HCT116 (cell line): ENCODE measurements at regions not wholly inside any gene's neighbourhood (a gene's known extent, or its start where the extent isn't known, plus 50 kb on each side); places are given as distances from the start of the nearest gene placed in this dataset.

Experiments
- ATAC-seq: fragments of 200-7000 bp; cut with Tn5 transposase; 2 replicates; pipeline ENCODE4 v1.9.1; 2020; ENCODE audit warnings: mild to moderate bottlenecking, moderate library complexity
- BruUV-seq: library from RNA; stranded (reverse); fragments of 400-500 nt; replicated peaks from 2 replicates; lab custom pipeline; 2021; lab: Mats Ljungman, UMichigan
- CTCF ChIA-PET: fragments of 300-600 bp; sonication (Branson Sonifier 250); formaldehyde crosslinking; loops from one replicate; lab custom pipeline; 2021; ENCODE audit warnings: antibody characterized with exemption; lab: Charles Lee
- POLR2A ChIA-PET: fragments of 300-600, 350-600 bp; sonication (Branson Sonifier 250); formaldehyde crosslinking; loops from one replicate; lab custom pipeline; 2021; ENCODE audit warnings: antibody characterized with exemption; lab: Charles Lee
- RAD21 ChIA-PET, 2 experiments: fragments of 300-600 bp; sonication (Branson Sonifier 250); formaldehyde crosslinking; loops; one replicate each; lab custom pipeline; 2023; ENCODE audit warnings: low total read pairs in 2 of 2; ENCODE audit not compliant: uncharacterized antibody in 2 of 2, unreplicated experiment in 2 of 2, low non-redundant PET in 1 of 2; lab: Charles Lee
- DNase-seq: peaks from one replicate; pipeline ENCODE4 v3.0.0-alpha.2; 2010; ENCODE audit warnings: low read depth, low spot score
- H2AFZ ChIP-seq: fragments of 200-600 bp; shearing (Covaris generic), sonication (generic); 2 replicates; pipeline ENCODE4 v1.6.1; 2017; ENCODE audit warnings: low read depth, mixed run types, mixed read lengths, antibody characterized with exemption, low read length; ENCODE audit not compliant: poor library complexity, severe bottlenecking
- H3K27ac ChIP-seq: 2 replicates; pipeline ENCODE4 v1.5.1; 2012; ENCODE audit warnings: low read depth, low read length
- H3K27me3 ChIP-seq: fragments of 200-600 bp; sonication (generic); 2 replicates; pipeline ENCODE4 v1.6.1; 2016; ENCODE audit warnings: mixed run types, low read length, mixed read lengths; ENCODE audit not compliant: insufficient read depth
- H3K36me3 ChIP-seq, 2 experiments: fragments of 200-500 bp in 1 of 2; fragments of 200-600 bp in 1 of 2; sonication (Bioruptor generic) in 1 of 2; sonication (generic) in 1 of 2; 2 replicates each; pipeline versions ENCODE4 v1.5.1 to v1.6.1; 2014 to 2016; ENCODE audit warnings: low read length in 2 of 2, inconsistent platforms in 1 of 2, mixed read lengths in 1 of 2, mixed run types in 1 of 2; ENCODE audit not compliant: insufficient read depth in 2 of 2, control insufficient read depth in 1 of 2
- H3K4me1 ChIP-seq, 2 experiments: fragments of 200-600 bp in 1 of 2; sonication (generic) in 1 of 2; 2 replicates each; pipeline versions ENCODE4 v1.5.1 to v1.6.1; 2012 to 2017; ENCODE audit warnings: low read length in 2 of 2, inconsistent platforms in 1 of 2, mild to moderate bottlenecking in 1 of 2, mixed read lengths in 1 of 2, mixed run types in 1 of 2, moderate library complexity in 1 of 2; ENCODE audit not compliant: insufficient read depth in 2 of 2, control insufficient read depth in 1 of 2
- H3K4me2 ChIP-seq: fragments of 200-600 bp; sonication (generic); 2 replicates; pipeline ENCODE4 v1.6.1; 2017; ENCODE audit warnings: mixed run types, low read length, mixed read lengths
- H3K4me3 ChIP-seq, 2 experiments: fragments of 200-600 bp in 1 of 2; sonication (generic) in 1 of 2; replicated peaks in 1 of 2; 2 replicates each; pipeline ENCODE4 v1.5.1; 2011 to 2016; ENCODE audit warnings: low read length in 2 of 2, control low read depth in 1 of 2, low read depth in 1 of 2, mild to moderate bottlenecking in 1 of 2, mixed read lengths in 1 of 2, mixed run types in 1 of 2
- H3K79me2 ChIP-seq: fragments of 200-600 bp; sonication (generic); 2 replicates; pipeline ENCODE4 v1.6.1; 2017; ENCODE audit warnings: mild to moderate bottlenecking, mixed run types, low read length, moderate library complexity, mixed read lengths; ENCODE audit not compliant: insufficient read depth
- H3K9ac ChIP-seq: fragments of 200-600 bp; sonication (generic); 2 replicates; pipeline ENCODE4 v1.6.1; 2016; ENCODE audit warnings: low read length, mixed read lengths
- H3K9me2 ChIP-seq: fragments of 200-600 bp; sonication (generic), shearing (Covaris generic); 2 replicates; pipeline ENCODE4 v1.6.1; 2017; ENCODE audit warnings: mixed run types, mild to moderate bottlenecking, moderate library complexity; ENCODE audit not compliant: insufficient read depth
- H3K9me3 ChIP-seq, 2 experiments: fragments of 200-500 bp in 1 of 2; fragments of 200-600 bp in 1 of 2; sonication (Bioruptor generic) in 1 of 2; sonication (generic) in 1 of 2; 2 replicates each; pipeline ENCODE4 v1.6.1; 2014 to 2017; ENCODE audit warnings: low read length in 2 of 2, mixed read lengths in 2 of 2, inconsistent platforms in 1 of 2, low read depth in 1 of 2, mild to moderate bottlenecking in 1 of 2, mixed run types in 1 of 2, moderate library complexity in 1 of 2; ENCODE audit not compliant: control insufficient read depth in 1 of 2, insufficient read depth in 1 of 2
- H4K20me1 ChIP-seq: fragments of 200-600 bp; sonication (generic), shearing (Covaris generic); 2 replicates; pipeline ENCODE4 v1.6.1; 2017; ENCODE audit warnings: mixed run types, mild to moderate bottlenecking, moderate library complexity; ENCODE audit not compliant: insufficient read depth
- CBX3 ChIP-seq: IDR thresholded peaks from 2 replicates; pipeline ENCODE4 v1.6.1; 2012; ENCODE audit warnings: low read depth
- CEBPB ChIP-seq: IDR thresholded peaks from 2 replicates; pipeline ENCODE4 v1.6.1; 2012; ENCODE audit warnings: low read depth
- EGR1 ChIP-seq: IDR thresholded peaks from 2 replicates; pipeline ENCODE4 v1.6.1; 2012; ENCODE audit warnings: low read depth
- EZH2 ChIP-seq: fragments of 200-600 bp; sonication (generic); IDR thresholded peaks from 2 replicates; pipeline ENCODE4 v1.6.1; 2017; ENCODE audit warnings: antibody characterized with exemption, mixed run types
- EZH2phosphoT487 ChIP-seq: fragments of 200-600 bp; IDR thresholded peaks from 2 replicates; pipeline ENCODE4 v1.6.1; 2018; ENCODE audit warnings: antibody characterized with exemption, borderline replicate concordance
- POLR2AphosphoS5 ChIP-seq: IDR thresholded peaks from 2 replicates; pipeline ENCODE4 v1.6.1; 2011; ENCODE audit warnings: mild to moderate bottlenecking, low read depth, low read length, moderate library complexity
- RAD21 ChIP-seq: IDR thresholded peaks from 2 replicates; pipeline ENCODE4 v1.6.1; 2012; ENCODE audit warnings: low read depth, mild to moderate bottlenecking
- SIN3A ChIP-seq: IDR thresholded peaks from 2 replicates; pipeline ENCODE4 v1.6.1; 2012; ENCODE audit warnings: low read depth
- SRF ChIP-seq: IDR thresholded peaks from 2 replicates; pipeline ENCODE4 v1.6.1; 2012; ENCODE audit warnings: low read depth
- TCF7L2 ChIP-seq: IDR thresholded peaks from 2 replicates; pipeline ENCODE4 v1.7.0; 2011; ENCODE audit warnings: borderline replicate concordance, inconsistent platforms; ENCODE audit not compliant: insufficient read depth, insufficient read length; ENCODE audit errors: extremely low read depth
- YY1 ChIP-seq: IDR thresholded peaks from 2 replicates; pipeline ENCODE4 v1.6.1; 2011; ENCODE audit warnings: low read length, low read depth, moderate library complexity, mild to moderate bottlenecking; ENCODE audit not compliant: insufficient replicate concordance; ENCODE audit errors: extremely low read depth
- ZFX ChIP-seq: fragments of 450-650 bp; IDR thresholded peaks from 2 replicates; pipeline ENCODE4 v1.6.1; 2017
- intact Hi-C: fragments of 100-400 bp; cut with micrococcal nuclease; formaldehyde crosslinking; loops from 2 replicates; pipeline ENCODE4 v1.10.0; 2022
- TF ChIP-seq, protein P1 (sequence below): IDR thresholded peaks from 2 replicates; pipeline ENCODE4 v1.6.1; 2012
- TF ChIP-seq, protein P2 (sequence below): IDR thresholded peaks from 2 replicates; pipeline ENCODE4 v1.6.1; 2012; ENCODE audit warnings: low read depth

DNA sequence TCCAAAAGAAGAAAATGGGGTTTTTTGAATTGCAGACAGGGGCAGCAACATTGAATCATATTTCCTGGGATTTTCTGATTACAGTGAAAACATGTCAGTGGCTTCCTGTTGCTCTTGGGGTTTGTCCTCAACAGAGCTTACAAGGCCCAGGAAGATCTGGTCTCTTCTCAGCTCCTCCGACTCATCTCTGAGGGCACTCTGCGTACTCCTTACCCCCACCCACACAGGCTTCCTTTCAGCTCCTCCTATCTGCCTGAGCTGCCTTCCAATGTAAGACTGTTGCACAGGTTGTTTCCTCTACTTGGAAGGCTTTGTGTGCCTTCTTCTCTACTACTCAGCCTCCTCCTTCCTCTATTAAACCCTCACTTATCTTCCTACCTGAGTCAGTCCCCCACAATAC lies 245.1 kb upstream of the MEF2C start:
- H2AFZ ChIP-seq = no peak overlapping the region
- no TSS peak for BruUV-seq
- no peak overlapping the region for H3K4me2 ChIP-seq
- H3K4me1 ChIP-seq = no peaks in the 10 kb centered on the region
- intact Hi-C loops = no loop called here
- ChIA-PET RAD21 (no interaction called here), POLR2A (no interaction called here), CTCF (no interaction called here)
- H3K79me2 ChIP-seq = no peaks in the 10 kb centered on the region
- H3K9me2 ChIP-seq = no peaks in the 10 kb centered on the region; the same call in 1 of the 2 replicates
- H3K9ac ChIP-seq = no peak overlapping the region
- H3K27ac ChIP-seq = no peak overlapping the region
- DNase-seq = no peak
- no peaks in the 10 kb centered on the region for H3K27me3 ChIP-seq
- ATAC-seq = no peak
- H3K36me3 ChIP-seq = no peaks in the 10 kb centered on the region
- H4K20me1 ChIP-seq = no peaks in the 10 kb centered on the region
- TF ChIP-seq, protein P1, sequence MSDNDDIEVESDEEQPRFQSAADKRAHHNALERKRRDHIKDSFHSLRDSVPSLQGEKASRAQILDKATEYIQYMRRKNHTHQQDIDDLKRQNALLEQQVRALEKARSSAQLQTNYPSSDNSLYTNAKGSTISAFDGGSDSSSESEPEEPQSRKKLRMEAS = no peak
- TF ChIP-seq, protein P2, sequence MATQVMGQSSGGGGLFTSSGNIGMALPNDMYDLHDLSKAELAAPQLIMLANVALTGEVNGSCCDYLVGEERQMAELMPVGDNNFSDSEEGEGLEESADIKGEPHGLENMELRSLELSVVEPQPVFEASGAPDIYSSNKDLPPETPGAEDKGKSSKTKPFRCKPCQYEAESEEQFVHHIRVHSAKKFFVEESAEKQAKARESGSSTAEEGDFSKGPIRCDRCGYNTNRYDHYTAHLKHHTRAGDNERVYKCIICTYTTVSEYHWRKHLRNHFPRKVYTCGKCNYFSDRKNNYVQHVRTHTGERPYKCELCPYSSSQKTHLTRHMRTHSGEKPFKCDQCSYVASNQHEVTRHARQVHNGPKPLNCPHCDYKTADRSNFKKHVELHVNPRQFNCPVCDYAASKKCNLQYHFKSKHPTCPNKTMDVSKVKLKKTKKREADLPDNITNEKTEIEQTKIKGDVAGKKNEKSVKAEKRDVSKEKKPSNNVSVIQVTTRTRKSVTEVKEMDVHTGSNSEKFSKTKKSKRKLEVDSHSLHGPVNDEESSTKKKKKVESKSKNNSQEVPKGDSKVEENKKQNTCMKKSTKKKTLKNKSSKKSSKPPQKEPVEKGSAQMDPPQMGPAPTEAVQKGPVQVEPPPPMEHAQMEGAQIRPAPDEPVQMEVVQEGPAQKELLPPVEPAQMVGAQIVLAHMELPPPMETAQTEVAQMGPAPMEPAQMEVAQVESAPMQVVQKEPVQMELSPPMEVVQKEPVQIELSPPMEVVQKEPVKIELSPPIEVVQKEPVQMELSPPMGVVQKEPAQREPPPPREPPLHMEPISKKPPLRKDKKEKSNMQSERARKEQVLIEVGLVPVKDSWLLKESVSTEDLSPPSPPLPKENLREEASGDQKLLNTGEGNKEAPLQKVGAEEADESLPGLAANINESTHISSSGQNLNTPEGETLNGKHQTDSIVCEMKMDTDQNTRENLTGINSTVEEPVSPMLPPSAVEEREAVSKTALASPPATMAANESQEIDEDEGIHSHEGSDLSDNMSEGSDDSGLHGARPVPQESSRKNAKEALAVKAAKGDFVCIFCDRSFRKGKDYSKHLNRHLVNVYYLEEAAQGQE = no peak
- TF ChIP-seq POLR2AphosphoS5 (no peak), RAD21 (no peak)
- no peak overlapping the region for H3K4me3 ChIP-seq
- H3K9me3 ChIP-seq = no peaks in the 10 kb centered on the region

DNA sequence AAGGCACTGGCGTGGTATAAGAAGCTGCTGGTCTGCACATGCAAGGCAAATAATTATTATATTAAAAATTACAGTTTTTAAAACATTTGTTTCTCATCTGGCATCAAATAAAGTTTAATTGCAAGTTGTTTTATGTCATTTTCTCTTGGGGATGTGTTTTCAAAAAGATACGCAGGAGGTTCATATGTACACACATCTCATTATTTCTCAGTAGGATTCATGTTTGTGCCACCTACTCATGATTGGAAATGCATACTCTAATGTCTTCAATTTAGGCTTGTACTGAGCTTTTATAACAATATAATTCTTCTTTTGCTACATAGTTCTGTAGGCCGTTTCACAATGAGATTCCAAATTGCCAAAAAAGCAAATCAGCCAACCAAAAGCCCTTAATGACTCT lies 244.2 kb upstream of the MEF2C start:
- no peaks in the 10 kb centered on the region for H3K9me3 ChIP-seq
- no peaks in the 10 kb centered on the region for H3K4me1 ChIP-seq
- intact Hi-C loops = no loop called here
- ChIA-PET POLR2A (no interaction called here), CTCF (no interaction called here), RAD21 (no interaction called here)
- ATAC-seq (no peak), DNase-seq (no peak)
- H3K4me3 ChIP-seq = no peak overlapping the region
- H3K4me2 ChIP-seq = no peak overlapping the region
- TF ChIP-seq ZFX = no peak
- TF ChIP-seq, protein P2 = no peak
- TF ChIP-seq EZH2phosphoT487 = no peak
- no peak for TF ChIP-seq TCF7L2
- no peak for TF ChIP-seq EZH2
- no peak for TF ChIP-seq SRF
- TF ChIP-seq EGR1 = no peak
- no peak for TF ChIP-seq POLR2AphosphoS5
- TF ChIP-seq RAD21 = no peak
- no peak for TF ChIP-seq SIN3A
- TF ChIP-seq YY1 = no peak
- TF ChIP-seq CBX3 = no peak
- TF ChIP-seq CEBPB = no peak
- H4K20me1 ChIP-seq = no peaks in the 10 kb centered on the region
- no peaks in the 10 kb centered on the region for H3K27me3 ChIP-seq
- no peaks in the 10 kb centered on the region for H3K79me2 ChIP-seq
- H3K9me2 ChIP-seq = no peaks in the 10 kb centered on the region
- H3K27ac ChIP-seq = no peak overlapping the region
- no peak overlapping the region for H3K9ac ChIP-seq
- BruUV-seq = no TSS peak
- H3K36me3 ChIP-seq = no peaks in the 10 kb centered on the region
- H2AFZ ChIP-seq = no peak overlapping the region
